ENCODE measurements at regions not wholly inside any gene's neighbourhood (a gene's known extent, or its start where the extent isn't known, plus 50 kb on each side); places are given as distances from the start of the nearest gene placed in this dataset.

DNA sequence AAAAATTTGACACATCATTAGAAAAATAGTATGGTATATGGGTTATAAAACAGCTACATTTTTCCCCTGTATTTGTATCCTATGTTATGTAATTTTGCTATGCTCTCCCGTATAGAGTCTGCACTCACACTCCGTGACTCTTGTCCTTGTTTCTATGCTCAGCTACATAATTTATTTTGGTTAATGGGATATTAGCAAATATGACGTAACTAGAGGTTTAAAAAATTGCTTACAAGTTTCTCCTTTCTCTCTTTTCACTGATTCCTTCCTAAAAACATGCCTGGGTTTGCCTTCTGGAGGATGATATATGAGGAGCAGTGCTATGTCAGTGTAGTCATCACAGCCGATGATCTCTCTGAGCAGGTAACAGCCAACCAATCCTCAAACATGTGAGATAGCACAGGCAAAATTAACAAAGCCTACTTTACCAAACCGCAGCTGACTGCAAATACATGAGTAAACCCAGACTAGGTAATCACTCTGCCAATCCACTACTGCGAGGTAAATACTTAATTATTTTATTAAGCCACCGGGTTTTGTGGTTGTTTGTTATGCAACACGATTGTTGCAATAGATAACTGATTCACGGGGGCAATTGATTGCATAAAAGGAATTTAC lies 126.9 kb downstream of the KIF2B start:
- TF ChIP-seq POLR2AphosphoS5 (IDR thresholded peaks at IDR 0.05) = no peak
- no peak for TF ChIP-seq POLR2A (IDR thresholded peaks at IDR 0.05)
- TF ChIP-seq, protein P1, sequence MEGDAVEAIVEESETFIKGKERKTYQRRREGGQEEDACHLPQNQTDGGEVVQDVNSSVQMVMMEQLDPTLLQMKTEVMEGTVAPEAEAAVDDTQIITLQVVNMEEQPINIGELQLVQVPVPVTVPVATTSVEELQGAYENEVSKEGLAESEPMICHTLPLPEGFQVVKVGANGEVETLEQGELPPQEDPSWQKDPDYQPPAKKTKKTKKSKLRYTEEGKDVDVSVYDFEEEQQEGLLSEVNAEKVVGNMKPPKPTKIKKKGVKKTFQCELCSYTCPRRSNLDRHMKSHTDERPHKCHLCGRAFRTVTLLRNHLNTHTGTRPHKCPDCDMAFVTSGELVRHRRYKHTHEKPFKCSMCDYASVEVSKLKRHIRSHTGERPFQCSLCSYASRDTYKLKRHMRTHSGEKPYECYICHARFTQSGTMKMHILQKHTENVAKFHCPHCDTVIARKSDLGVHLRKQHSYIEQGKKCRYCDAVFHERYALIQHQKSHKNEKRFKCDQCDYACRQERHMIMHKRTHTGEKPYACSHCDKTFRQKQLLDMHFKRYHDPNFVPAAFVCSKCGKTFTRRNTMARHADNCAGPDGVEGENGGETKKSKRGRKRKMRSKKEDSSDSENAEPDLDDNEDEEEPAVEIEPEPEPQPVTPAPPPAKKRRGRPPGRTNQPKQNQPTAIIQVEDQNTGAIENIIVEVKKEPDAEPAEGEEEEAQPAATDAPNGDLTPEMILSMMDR (IDR thresholded peaks at IDR 0.05) = no peak
- no peaks in the 10 kb centered on the region for H3K4me1 ChIP-seq
- H3K27ac ChIP-seq = no peak overlapping the region
- H3K4me3 ChIP-seq = no peak overlapping the region
- H3K9me3 ChIP-seq = peaks cover 10 to 25% of the 10 kb centered on the region in 2 donors
- intact Hi-C loops (cut with DNase I; ENCODE audit: low total_unique reads) = loop anchor here (10.0 kb wide), 1 partner anchor 1155 kb away; no protein-coding TSS in a partner anchor
- H3K36me3 ChIP-seq = no peaks in the 10 kb centered on the region
- H3K27me3 ChIP-seq = no peaks in the 10 kb centered on the region
- DNase-seq (ENCODE audit: low spot score in 2 of 2) = no peak

GRCh38 chr17:53950207-53950857 lies 127.6 kb downstream of the KIF2B start:
- Histone ChIP-seq H3K4me1 (no peaks in the 10 kb centered on the region), H3K36me3 (no peaks in the 10 kb centered on the region), H3K4me3 (no peak overlapping the region), H3K9me3 (peaks cover 10 to 33% of the 10 kb centered on the region in 2 donors), H3K27ac (no peak overlapping the region), H3K27me3 (no peaks in the 10 kb centered on the region)
- no peak for DNase-seq (ENCODE audit: low spot score in 2 of 2)
- intact Hi-C loops (cut with DNase I; ENCODE audit: low total_unique reads) = no loop called here
- TF ChIP-seq POLR2AphosphoS5 (IDR thresholded peaks at IDR 0.05) (no peak), POLR2A (IDR thresholded peaks at IDR 0.05) (no peak)
- TF ChIP-seq, protein P1 (IDR thresholded peaks at IDR 0.05) = no peak

DNA sequence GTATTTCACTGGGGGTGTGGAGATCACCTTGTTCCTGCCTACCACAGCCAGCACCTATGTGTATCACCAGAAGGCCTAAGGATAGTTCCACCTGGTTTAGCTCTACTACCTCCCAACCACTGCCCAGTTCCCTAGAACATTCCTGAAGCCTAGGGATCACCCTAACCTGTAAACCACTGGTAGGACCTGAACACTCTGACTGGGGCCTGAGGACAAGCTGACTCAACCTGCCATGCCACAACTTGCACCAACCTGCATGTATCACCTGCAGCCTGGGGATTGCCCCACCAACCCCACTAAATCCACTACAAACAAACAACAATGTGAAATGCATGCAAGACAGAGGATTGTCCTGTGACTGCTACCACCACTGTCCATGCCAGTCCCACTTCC lies 128.1 kb downstream of the KIF2B start:
- Histone ChIP-seq H3K27me3 (no peaks in the 10 kb centered on the region), H3K4me1 (no peaks in the 10 kb centered on the region), H3K9me3 (peaks cover 15 to 38% of the 10 kb centered on the region in 2 donors), H3K36me3 (no peaks in the 10 kb centered on the region), H3K27ac (no peak overlapping the region), H3K4me3 (no peak overlapping the region)
- intact Hi-C loops (cut with DNase I; ENCODE audit: low total_unique reads) = no loop called here
- no peak for DNase-seq (ENCODE audit: low spot score in 2 of 2)
- TF ChIP-seq POLR2A (IDR thresholded peaks at IDR 0.05) (no peak), POLR2AphosphoS5 (IDR thresholded peaks at IDR 0.05) (no peak)
- TF ChIP-seq, protein P1 (IDR thresholded peaks at IDR 0.05) = no peak

DNA sequence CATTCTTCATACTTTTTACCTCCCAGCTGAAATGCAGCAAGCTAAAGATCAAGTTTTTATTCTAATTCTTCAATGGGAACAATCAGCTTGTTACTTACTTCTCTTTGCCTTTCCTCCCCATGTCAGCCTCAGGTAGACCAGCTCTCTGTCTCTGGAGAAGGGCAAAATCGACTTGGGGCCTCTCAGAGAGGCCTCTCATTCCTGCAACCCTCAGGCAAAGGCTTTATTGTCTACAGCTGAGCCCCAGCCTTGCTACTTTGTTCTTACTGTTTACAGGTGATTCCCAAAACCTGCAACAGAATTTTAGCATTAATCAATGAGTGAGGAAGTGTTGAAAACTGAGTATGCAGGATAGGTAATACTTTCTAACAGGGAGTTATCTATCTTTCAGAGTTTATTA lies 148.6 kb downstream of the KIF2B start:
- Histone ChIP-seq H3K9me3 (no peaks in the 10 kb centered on the region), H3K36me3 (no peaks in the 10 kb centered on the region), H3K4me1 (no peaks in the 10 kb centered on the region), H3K27me3 (no peaks in the 10 kb centered on the region), H3K27ac (no peak overlapping the region), H3K4me3 (no peak overlapping the region)
- DNase-seq (ENCODE audit: low spot score in 2 of 2) = no peak
- TF ChIP-seq, protein P1 (IDR thresholded peaks at IDR 0.05) = no peak
- no peak for TF ChIP-seq POLR2AphosphoS5 (IDR thresholded peaks at IDR 0.05)
- no peak for TF ChIP-seq POLR2A (IDR thresholded peaks at IDR 0.05)
- intact Hi-C loops (cut with DNase I; ENCODE audit: low total_unique reads) = loop anchor here (10.0 kb wide), 1 partner anchor 1953 kb away; no protein-coding TSS in a partner anchor

GRCh38 chr17:53979991-53980390 lies 157.3 kb downstream of the KIF2B start:
- H3K9me3 ChIP-seq = peaks cover 0 to 4% of the 10 kb centered on the region in 2 donors
- intact Hi-C loops (cut with DNase I; ENCODE audit: low total_unique reads) = loop anchor here (10.0 kb wide), 1 partner anchor 1945 kb away; no protein-coding TSS in a partner anchor
- no peak overlapping the region for H3K27ac ChIP-seq
- H3K4me1 ChIP-seq = no peaks in the 10 kb centered on the region
- TF ChIP-seq POLR2AphosphoS5 (IDR thresholded peaks at IDR 0.05) = no peak
- no peak for TF ChIP-seq POLR2A (IDR thresholded peaks at IDR 0.05)
- TF ChIP-seq, protein P1 (IDR thresholded peaks at IDR 0.05) = no peak
- DNase-seq (ENCODE audit: low spot score in 2 of 2) = no peak
- H3K4me3 ChIP-seq = no peak overlapping the region
- no peaks in the 10 kb centered on the region for H3K36me3 ChIP-seq
- H3K27me3 ChIP-seq = no peaks in the 10 kb centered on the region
